ENCODE measurements at regions not wholly inside any gene's neighbourhood (a gene's known extent, or its start where the extent isn't known, plus 50 kb on each side); places are given as distances from the start of the nearest gene placed in this dataset.
A peak's percentile ranks its signal among the peaks of the same experiment; 100 is the strongest.
"Not testable (repeated sequence)": the region's sequence is repeated elsewhere in the genome, so short reads cannot be mapped to it uniquely, and the experiment has no call there.

DNA sequence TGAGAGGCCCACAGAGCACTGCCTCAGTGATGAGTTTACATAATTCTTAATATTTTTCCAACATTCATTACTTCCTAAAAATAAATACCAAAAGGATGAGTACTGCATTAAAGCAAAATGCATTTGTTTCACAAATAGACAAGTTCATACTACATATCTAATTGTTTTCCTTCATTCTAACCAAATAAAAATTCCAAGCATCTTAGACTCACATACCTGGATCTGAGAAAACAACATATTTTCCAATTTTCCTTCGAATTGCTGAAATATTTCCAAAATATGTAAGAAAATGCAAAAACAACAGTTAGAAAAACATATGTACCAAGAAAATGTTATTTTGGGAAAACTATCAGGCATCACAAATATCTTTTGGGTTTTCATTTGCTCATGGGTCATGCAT is 127.9 kb upstream of the CEP126 start:
- ATAC-seq (no peak), DNase-seq (no peak)
- H3K9me3 ChIP-seq = peaks cover 0 to 12% of the 10 kb centered on the region in 2 donors
- H3K36me3 ChIP-seq = no peaks in the 10 kb centered on the region
- intact Hi-C loops (cut with DNase I) = no loop called here
- no peak overlapping the region for H3K4me3 ChIP-seq
- no peak overlapping the region for H3K27ac ChIP-seq
- no peaks in the 10 kb centered on the region for H3K27me3 ChIP-seq
- no peaks in the 10 kb centered on the region for H3K4me1 ChIP-seq
- TF ChIP-seq, protein P1, sequence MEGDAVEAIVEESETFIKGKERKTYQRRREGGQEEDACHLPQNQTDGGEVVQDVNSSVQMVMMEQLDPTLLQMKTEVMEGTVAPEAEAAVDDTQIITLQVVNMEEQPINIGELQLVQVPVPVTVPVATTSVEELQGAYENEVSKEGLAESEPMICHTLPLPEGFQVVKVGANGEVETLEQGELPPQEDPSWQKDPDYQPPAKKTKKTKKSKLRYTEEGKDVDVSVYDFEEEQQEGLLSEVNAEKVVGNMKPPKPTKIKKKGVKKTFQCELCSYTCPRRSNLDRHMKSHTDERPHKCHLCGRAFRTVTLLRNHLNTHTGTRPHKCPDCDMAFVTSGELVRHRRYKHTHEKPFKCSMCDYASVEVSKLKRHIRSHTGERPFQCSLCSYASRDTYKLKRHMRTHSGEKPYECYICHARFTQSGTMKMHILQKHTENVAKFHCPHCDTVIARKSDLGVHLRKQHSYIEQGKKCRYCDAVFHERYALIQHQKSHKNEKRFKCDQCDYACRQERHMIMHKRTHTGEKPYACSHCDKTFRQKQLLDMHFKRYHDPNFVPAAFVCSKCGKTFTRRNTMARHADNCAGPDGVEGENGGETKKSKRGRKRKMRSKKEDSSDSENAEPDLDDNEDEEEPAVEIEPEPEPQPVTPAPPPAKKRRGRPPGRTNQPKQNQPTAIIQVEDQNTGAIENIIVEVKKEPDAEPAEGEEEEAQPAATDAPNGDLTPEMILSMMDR (IDR thresholded peaks at IDR 0.05) = no peak

DNA sequence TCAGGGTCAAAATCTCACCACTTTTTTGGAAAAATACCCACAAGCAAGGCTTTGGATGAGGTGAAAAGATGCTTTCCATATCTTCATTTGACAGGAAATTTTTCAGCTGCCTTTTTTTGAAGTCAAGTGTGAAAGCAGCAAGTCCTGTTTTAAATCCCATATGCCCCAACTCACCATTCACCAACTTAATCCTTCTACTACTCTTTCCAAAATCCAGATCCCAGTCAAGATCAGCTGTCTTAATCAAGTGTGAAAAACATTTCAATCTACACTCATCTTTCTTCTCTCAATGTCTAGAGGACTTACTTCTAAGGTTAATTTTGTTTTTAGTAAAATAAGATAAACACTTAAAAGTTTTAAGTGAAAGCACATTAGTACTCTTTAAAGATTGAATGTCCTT is 128.4 kb upstream of the CEP126 start:
- DNase-seq (peak in 2 of 4 donors; percentile 77 to 82), ATAC-seq (no peak)
- H3K36me3 ChIP-seq = no peaks in the 10 kb centered on the region
- TF ChIP-seq, protein P1 (IDR thresholded peaks at IDR 0.05) = no peak
- no peaks in the 10 kb centered on the region for H3K27me3 ChIP-seq
- H3K27ac ChIP-seq = no peak overlapping the region
- no peaks in the 10 kb centered on the region for H3K4me1 ChIP-seq
- no peak overlapping the region for H3K4me3 ChIP-seq
- intact Hi-C loops (cut with DNase I) = no loop called here
- peaks cover 0 to 17% of the 10 kb centered on the region in 2 donors for H3K9me3 ChIP-seq

DNA sequence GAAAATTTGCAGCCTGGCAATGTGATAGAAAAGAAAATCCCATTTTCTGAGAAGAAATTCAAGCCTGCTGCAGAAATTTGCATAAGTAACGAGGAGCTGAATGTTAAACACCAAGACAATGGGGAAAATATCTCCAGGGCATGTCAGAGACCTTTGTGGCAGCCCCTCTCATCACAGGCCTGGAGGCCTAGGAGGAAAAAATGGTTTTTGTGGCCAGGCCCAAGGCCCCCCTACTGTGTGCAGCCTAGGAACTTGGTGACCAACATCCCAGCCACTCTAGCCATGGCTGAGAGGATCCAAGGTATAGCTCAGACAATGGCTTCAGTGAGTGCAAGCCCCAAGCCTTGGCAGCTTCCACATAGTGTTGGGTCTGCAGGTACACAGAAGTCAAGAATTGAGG is 135.6 kb upstream of the CEP126 start:
- DNase-seq; intact Hi-C loops (cut with DNase I); H3K27me3 ChIP-seq; H3K36me3 ChIP-seq; H3K27ac ChIP-seq; H3K4me1 ChIP-seq; H3K4me3 ChIP-seq; ATAC-seq: not testable (repeated sequence)
- peaks cover 0 to 43% of the 10 kb centered on the region in 2 donors for H3K9me3 ChIP-seq

DNA sequence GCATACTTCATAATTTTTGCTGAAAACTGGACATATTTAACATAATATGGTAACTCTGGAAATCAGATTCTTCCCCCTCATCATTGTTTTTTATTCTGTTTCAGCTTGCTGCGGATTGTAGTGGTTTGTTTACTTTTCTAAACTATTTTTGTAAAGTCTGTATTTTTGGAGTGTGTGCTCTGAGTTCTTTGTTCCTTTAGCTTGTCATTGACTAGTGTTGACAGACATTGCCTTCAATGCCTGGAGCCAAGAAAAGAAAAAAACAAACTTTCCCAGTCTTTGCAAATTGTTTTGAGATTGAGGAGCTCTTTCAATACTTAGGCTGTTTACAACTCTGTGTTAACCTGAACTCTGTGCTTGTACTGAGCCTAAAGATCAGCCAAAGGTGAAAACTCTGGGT is 137.3 kb upstream of the CEP126 start:
- TF ChIP-seq, protein P1 (IDR thresholded peaks at IDR 0.05) = no peak
- no peak for ATAC-seq
- no peaks in the 10 kb centered on the region for H3K4me1 ChIP-seq
- H3K4me3 ChIP-seq = no peak overlapping the region
- DNase-seq = peak in 1 of 4 donors; percentile 25
- H3K27ac ChIP-seq = no peak overlapping the region
- intact Hi-C loops (cut with DNase I) = no loop called here
- peaks cover 0 to 32% of the 10 kb centered on the region in 2 donors for H3K9me3 ChIP-seq
- no peaks in the 10 kb centered on the region for H3K27me3 ChIP-seq
- H3K36me3 ChIP-seq = no peaks in the 10 kb centered on the region

DNA sequence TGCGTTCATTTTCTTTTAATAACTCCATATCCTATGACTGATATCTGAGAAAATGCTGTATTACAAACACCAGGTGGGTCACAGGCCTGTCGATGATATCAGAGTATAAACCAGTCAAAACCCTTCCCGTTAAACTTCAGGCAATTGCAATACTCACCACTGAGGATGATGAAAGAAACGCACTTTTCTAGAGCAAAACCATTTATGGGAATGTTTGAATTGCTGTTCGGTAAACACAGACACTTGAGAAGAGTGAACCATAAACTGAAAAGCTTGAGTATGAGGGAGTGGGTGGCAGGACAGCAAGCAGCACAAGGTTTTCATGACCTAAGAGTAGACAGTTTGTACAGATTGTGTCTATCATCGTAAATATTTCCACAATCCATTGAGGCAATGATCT is 139.8 kb upstream of the CEP126 start:
- Histone ChIP-seq H3K9me3 (peaks cover 0 to 24% of the 10 kb centered on the region in 2 donors), H3K36me3 (no peaks in the 10 kb centered on the region), H3K27me3 (no peaks in the 10 kb centered on the region), H3K4me3 (no peak overlapping the region), H3K27ac (no peak overlapping the region), H3K4me1 (no peaks in the 10 kb centered on the region)
- intact Hi-C loops (cut with DNase I) = no loop called here
- TF ChIP-seq, protein P1 (IDR thresholded peaks at IDR 0.05) = no peak
- ATAC-seq = no peak
- no peak for DNase-seq

DNA sequence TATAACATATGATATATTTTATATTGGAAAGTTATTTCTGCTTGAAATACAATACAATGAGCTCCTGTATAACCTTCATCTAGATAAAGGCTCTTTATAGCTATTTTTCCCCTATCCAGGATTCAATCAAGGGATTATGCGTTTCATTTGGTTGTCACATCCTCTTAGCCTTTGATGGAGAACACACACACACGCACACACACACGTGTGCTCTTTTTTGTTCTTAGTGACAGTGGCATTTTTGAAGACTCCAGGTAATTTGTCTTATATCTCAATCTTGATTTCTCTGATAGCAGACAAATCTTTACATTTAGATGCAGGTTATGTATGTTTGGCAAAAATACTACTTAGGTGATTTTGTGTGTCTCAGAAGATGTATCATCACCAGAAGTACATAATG is 144.2 kb upstream of the CEP126 start:
- H3K36me3 ChIP-seq = no peaks in the 10 kb centered on the region
- H3K9me3 ChIP-seq = peaks cover 0 to 9% of the 10 kb centered on the region in 2 donors
- DNase-seq = no peak
- no peaks in the 10 kb centered on the region for H3K4me1 ChIP-seq
- H3K27me3 ChIP-seq = no peaks in the 10 kb centered on the region
- H3K27ac ChIP-seq = no peak overlapping the region
- no peak overlapping the region for H3K4me3 ChIP-seq
- intact Hi-C loops (cut with DNase I) = no loop called here
- ATAC-seq = no peak
- TF ChIP-seq, protein P1 (IDR thresholded peaks at IDR 0.05) = no peak

Data from left lung (tissue), 4 donors.